RWPE2 (cell line): ENCODE measurements at regions not wholly inside any gene's neighbourhood (a gene's known extent, or its start where the extent isn't known, plus 50 kb on each side); places are given as distances from the start of the nearest gene placed in this dataset.

Experiments
- ATAC-seq: fragments of 200-7000 bp; cut with Tn5 transposase; 3 replicates; pipeline ENCODE4 v1.9.1; 2021; ENCODE audit warnings: low read depth
- DNase-seq: peaks from one replicate; pipeline ENCODE4 v3.0.0-alpha.2; 2020; ENCODE audit warnings: low spot score
- H3K27ac ChIP-seq: fragments of 450-650 bp; 2 replicates; pipeline ENCODE4 v1.5.1; 2017; ENCODE audit warnings: mild to moderate bottlenecking; ENCODE audit not compliant: poor library complexity, severe bottlenecking
- H3K27me3 ChIP-seq: fragments of 250-450 bp; sonication (Bioruptor Pico); 2 replicates; pipeline ENCODE4 v1.5.1; 2021; ENCODE audit warnings: mild to moderate bottlenecking, moderate library complexity; ENCODE audit not compliant: insufficient read depth, poor library complexity, severe bottlenecking
- H3K36me3 ChIP-seq: fragments of 250-450 bp; sonication (Bioruptor Pico); 2 replicates; pipeline ENCODE4 v1.5.1; 2020; ENCODE audit warnings: low read depth, mild to moderate bottlenecking, moderate library complexity
- H3K4me1 ChIP-seq: fragments of 250-450 bp; sonication (Bioruptor Pico); 2 replicates; pipeline ENCODE4 v1.5.1; 2021; ENCODE audit warnings: mild to moderate bottlenecking, moderate library complexity; ENCODE audit not compliant: insufficient read depth, poor library complexity, severe bottlenecking
- H3K4me3 ChIP-seq: fragments of 250-450 bp; sonication (Bioruptor Pico); 2 replicates; pipeline ENCODE4 v1.5.1; 2021; ENCODE audit warnings: mild to moderate bottlenecking, moderate library complexity; ENCODE audit not compliant: severe bottlenecking
- H3K9me3 ChIP-seq: fragments of 250-450 bp; sonication (Bioruptor Pico); 2 replicates; pipeline ENCODE4 v1.5.1; 2021; ENCODE audit warnings: mild to moderate bottlenecking, moderate library complexity; ENCODE audit not compliant: severe bottlenecking
- CTCF ChIP-seq: fragments of 450-650 bp; IDR thresholded peaks from one replicate; pipeline ENCODE4 v1.5.1; 2017; ENCODE audit warnings: mild to moderate bottlenecking, moderate library complexity; ENCODE audit not compliant: poor library complexity, severe bottlenecking

- no peaks in the 10 kb centered on the region for H3K9me3 ChIP-seq
- peak; percentile 98 for ATAC-seq
- H3K4me1 ChIP-seq, result peaks cover 23% of the 10 kb centered on the region
- H3K27ac ChIP-seq, result peak overlapping the region; percentile 91
- H3K36me3 ChIP-seq, result no peaks in the 10 kb centered on the region
- no peak for DNase-seq
- H3K27me3 ChIP-seq, result no peaks in the 10 kb centered on the region
- no peak overlapping the region for H3K4me3 ChIP-seq
- no peak for TF ChIP-seq CTCF
Observed at GRCh38 chr11:23897453-23898286, 599.2 kb upstream of the LUZP2 start.

- no peak for TF ChIP-seq CTCF
- ATAC-seq, result peak; percentile 99
- DNase-seq, result no peak
- Histone ChIP-seq H3K27ac (peak overlapping the region; percentile 88), H3K4me3 (no peak overlapping the region), H3K4me1 (peaks cover 21% of the 10 kb centered on the region), H3K36me3 (no peaks in the 10 kb centered on the region), H3K27me3 (no peaks in the 10 kb centered on the region), H3K9me3 (peaks cover 3% of the 10 kb centered on the region)
Observed at GRCh38 chr11:23903044-23903704, 593.7 kb upstream of the LUZP2 start.

- no peaks in the 10 kb centered on the region for H3K4me1 ChIP-seq
Observed at GRCh38 chr11:23919455-23919854, 577.4 kb upstream of the LUZP2 start.

GRCh38 chr11:23923357-23923756, 573.5 kb upstream of the LUZP2 start:
- TF ChIP-seq CTCF, result no peak
- no peaks in the 10 kb centered on the region for H3K36me3 ChIP-seq
- no peaks in the 10 kb centered on the region for H3K27me3 ChIP-seq
- H3K27ac ChIP-seq, result no peak overlapping the region
- no peak overlapping the region for H3K4me3 ChIP-seq
- no peak for ATAC-seq
- DNase-seq, result no peak
- no peaks in the 10 kb centered on the region for H3K9me3 ChIP-seq
- H3K4me1 ChIP-seq, result no peaks in the 10 kb centered on the region

More at GRCh38 chr11:23919455-23919854, 577.4 kb upstream of the LUZP2 start:
- DNase-seq, result no peak
- ATAC-seq, result no peak
- Histone ChIP-seq H3K36me3 (no peaks in the 10 kb centered on the region), H3K27ac (no peak overlapping the region), H3K4me3 (no peak overlapping the region), H3K9me3 (no peaks in the 10 kb centered on the region), H3K27me3 (no peaks in the 10 kb centered on the region)
- TF ChIP-seq CTCF, result no peak
